Activated naive CD4-positive, alpha-beta T cell treated with anti-CD3 and anti-CD28 coated beads, Interleukin-2, amount 50 U/mL, for 24 hours (primary cell): ENCODE measurements at regions not wholly inside any gene's neighbourhood (a gene's known extent, or its start where the extent isn't known, plus 50 kb on each side); places are given as distances from the start of the nearest gene placed in this dataset.
A peak's percentile ranks its signal among the peaks of the same experiment; 100 is the strongest.

Experiments
- H3K27ac Mint-ChIP-seq: one replicate; pipeline ENCODE4 v1.8.0; 2021; ENCODE audit warnings: mild to moderate bottlenecking, mixed read lengths
- H3K27me3 Mint-ChIP-seq: one replicate; pipeline ENCODE4 v1.8.0; 2021; ENCODE audit warnings: mixed read lengths
- H3K36me3 Mint-ChIP-seq: one replicate; pipeline ENCODE4 v1.8.0; 2021; ENCODE audit warnings: mixed read lengths
- H3K4me1 Mint-ChIP-seq: one replicate; pipeline ENCODE4 v1.8.0; 2021; ENCODE audit warnings: mixed read lengths
- H3K4me3 Mint-ChIP-seq: one replicate; pipeline ENCODE4 v1.8.0; 2021; ENCODE audit warnings: mild to moderate bottlenecking, mixed read lengths
- H3K9me3 Mint-ChIP-seq: one replicate; pipeline ENCODE4 v1.8.0; 2021; ENCODE audit warnings: mixed read lengths

- no peaks in the 10 kb centered on the region for H3K27me3 Mint-ChIP-seq
- no peak overlapping the region for H3K4me3 Mint-ChIP-seq
Observed at GRCh38 chr3:30271781-30272180, 334.6 kb upstream of the TGFBR2 start.

GRCh38 chr3:30273304-30274072, 332.9 kb upstream of the TGFBR2 start:
- H3K27me3 Mint-ChIP-seq: no peaks in the 10 kb centered on the region
- H3K36me3 Mint-ChIP-seq: no peaks in the 10 kb centered on the region
- H3K4me1 Mint-ChIP-seq: no peaks in the 10 kb centered on the region
- H3K4me3 Mint-ChIP-seq: no peak overlapping the region
- H3K9me3 Mint-ChIP-seq: no peaks in the 10 kb centered on the region
- H3K27ac Mint-ChIP-seq: no peak overlapping the region

More at GRCh38 chr3:30271781-30272180, 334.6 kb upstream of the TGFBR2 start:
- Mint-ChIP-seq H3K9me3 (no peaks in the 10 kb centered on the region), H3K27ac (no peak overlapping the region), H3K36me3 (no peaks in the 10 kb centered on the region), H3K4me1 (no peaks in the 10 kb centered on the region)

GRCh38 chr3:30277494-30277893, 328.9 kb upstream of the TGFBR2 start:
- H3K27ac Mint-ChIP-seq: no peak overlapping the region
- no peak overlapping the region for H3K4me3 Mint-ChIP-seq
- no peaks in the 10 kb centered on the region for H3K4me1 Mint-ChIP-seq
- H3K9me3 Mint-ChIP-seq: no peaks in the 10 kb centered on the region
- H3K36me3 Mint-ChIP-seq: no peaks in the 10 kb centered on the region
- H3K27me3 Mint-ChIP-seq: no peaks in the 10 kb centered on the region

GRCh38 chr3:30281526-30281925, 324.9 kb upstream of the TGFBR2 start:
- H3K36me3 Mint-ChIP-seq: no peaks in the 10 kb centered on the region
- H3K4me3 Mint-ChIP-seq: no peak overlapping the region
- no peaks in the 10 kb centered on the region for H3K27me3 Mint-ChIP-seq
- no peaks in the 10 kb centered on the region for H3K9me3 Mint-ChIP-seq
- H3K4me1 Mint-ChIP-seq: no peaks in the 10 kb centered on the region
- no peak overlapping the region for H3K27ac Mint-ChIP-seq

- Mint-ChIP-seq H3K9me3 (no peaks in the 10 kb centered on the region), H3K27ac (peak overlapping the region; percentile 46), H3K4me3 (no peak overlapping the region)
Observed at GRCh38 chr3:30282154-30282696, 324.2 kb upstream of the TGFBR2 start.

GRCh38 chr3:30285188-30286006, 321.0 kb upstream of the TGFBR2 start:
- Mint-ChIP-seq H3K27me3 (no peaks in the 10 kb centered on the region), H3K27ac (no peak overlapping the region), H3K9me3 (no peaks in the 10 kb centered on the region), H3K4me3 (no peak overlapping the region), H3K36me3 (no peaks in the 10 kb centered on the region), H3K4me1 (peaks cover 18% of the 10 kb centered on the region)

More at GRCh38 chr3:30282154-30282696, 324.2 kb upstream of the TGFBR2 start:
- H3K4me1 Mint-ChIP-seq: no peaks in the 10 kb centered on the region
- H3K36me3 Mint-ChIP-seq: no peaks in the 10 kb centered on the region
- H3K27me3 Mint-ChIP-seq: no peaks in the 10 kb centered on the region

GRCh38 chr3:30286007-30286669, 320.3 kb upstream of the TGFBR2 start:
- Mint-ChIP-seq H3K9me3 (no peaks in the 10 kb centered on the region), H3K4me3 (no peak overlapping the region), H3K27me3 (no peaks in the 10 kb centered on the region), H3K36me3 (no peaks in the 10 kb centered on the region), H3K4me1 (peaks cover 18% of the 10 kb centered on the region), H3K27ac (no peak overlapping the region)

- H3K27me3 Mint-ChIP-seq: no peaks in the 10 kb centered on the region
- H3K4me3 Mint-ChIP-seq: no peak overlapping the region
- H3K4me1 Mint-ChIP-seq: peaks cover 18% of the 10 kb centered on the region
- no peak overlapping the region for H3K27ac Mint-ChIP-seq
- no peaks in the 10 kb centered on the region for H3K36me3 Mint-ChIP-seq
- no peaks in the 10 kb centered on the region for H3K9me3 Mint-ChIP-seq
Observed at GRCh38 chr3:30286811-30287210, 319.6 kb upstream of the TGFBR2 start.

GRCh38 chr3:30288830-30289229, 317.6 kb upstream of the TGFBR2 start:
- H3K4me1 Mint-ChIP-seq: peaks cover 18% of the 10 kb centered on the region
- H3K36me3 Mint-ChIP-seq: no peaks in the 10 kb centered on the region
- H3K4me3 Mint-ChIP-seq: no peak overlapping the region
- H3K27ac Mint-ChIP-seq: no peak overlapping the region
- H3K9me3 Mint-ChIP-seq: no peaks in the 10 kb centered on the region
- no peaks in the 10 kb centered on the region for H3K27me3 Mint-ChIP-seq

GRCh38 chr3:30289324-30289723, 317.1 kb upstream of the TGFBR2 start:
- Mint-ChIP-seq H3K9me3 (no peaks in the 10 kb centered on the region), H3K27ac (no peak overlapping the region), H3K27me3 (no peaks in the 10 kb centered on the region), H3K4me1 (peaks cover 18% of the 10 kb centered on the region), H3K4me3 (no peak overlapping the region), H3K36me3 (no peaks in the 10 kb centered on the region)

GRCh38 chr3:30289766-30290165, 316.6 kb upstream of the TGFBR2 start:
- no peak overlapping the region for H3K27ac Mint-ChIP-seq
- peaks cover 18% of the 10 kb centered on the region for H3K4me1 Mint-ChIP-seq
- no peak overlapping the region for H3K4me3 Mint-ChIP-seq

GRCh38 chr3:30290479-30290878, 315.9 kb upstream of the TGFBR2 start:
- Mint-ChIP-seq H3K4me1 (peaks cover 18% of the 10 kb centered on the region), H3K9me3 (no peaks in the 10 kb centered on the region), H3K27ac (no peak overlapping the region), H3K36me3 (no peaks in the 10 kb centered on the region), H3K27me3 (no peaks in the 10 kb centered on the region), H3K4me3 (no peak overlapping the region)

More at GRCh38 chr3:30289766-30290165, 316.6 kb upstream of the TGFBR2 start:
- H3K27me3 Mint-ChIP-seq: no peaks in the 10 kb centered on the region
- no peaks in the 10 kb centered on the region for H3K9me3 Mint-ChIP-seq
- H3K36me3 Mint-ChIP-seq: no peaks in the 10 kb centered on the region

- no peak overlapping the region for H3K4me3 Mint-ChIP-seq
- no peaks in the 10 kb centered on the region for H3K9me3 Mint-ChIP-seq
- no peaks in the 10 kb centered on the region for H3K27me3 Mint-ChIP-seq
- H3K36me3 Mint-ChIP-seq: no peaks in the 10 kb centered on the region
- H3K27ac Mint-ChIP-seq: no peak overlapping the region
- H3K4me1 Mint-ChIP-seq: peaks cover 18% of the 10 kb centered on the region
Observed at GRCh38 chr3:30292192-30292893, 314.1 kb upstream of the TGFBR2 start.

GRCh38 chr3:30293621-30294240, 312.7 kb upstream of the TGFBR2 start:
- Mint-ChIP-seq H3K27me3 (no peaks in the 10 kb centered on the region), H3K27ac (no peak overlapping the region), H3K36me3 (no peaks in the 10 kb centered on the region), H3K9me3 (no peaks in the 10 kb centered on the region), H3K4me3 (no peak overlapping the region), H3K4me1 (peaks cover 13% of the 10 kb centered on the region)

GRCh38 chr3:30294241-30294667, 312.1 kb upstream of the TGFBR2 start:
- H3K27ac Mint-ChIP-seq: no peak overlapping the region
- no peaks in the 10 kb centered on the region for H3K27me3 Mint-ChIP-seq
- no peaks in the 10 kb centered on the region for H3K9me3 Mint-ChIP-seq
- no peaks in the 10 kb centered on the region for H3K36me3 Mint-ChIP-seq
- peaks cover 10% of the 10 kb centered on the region for H3K4me1 Mint-ChIP-seq
- no peak overlapping the region for H3K4me3 Mint-ChIP-seq
